ENCODE measurements at regions not wholly inside any gene's neighbourhood (a gene's known extent, or its start where the extent isn't known, plus 50 kb on each side); places are given as distances from the start of the nearest gene placed in this dataset.
"Not testable (repeated sequence)": the region's sequence is repeated elsewhere in the genome, so short reads cannot be mapped to it uniquely, and the experiment has no call there.

DNA sequence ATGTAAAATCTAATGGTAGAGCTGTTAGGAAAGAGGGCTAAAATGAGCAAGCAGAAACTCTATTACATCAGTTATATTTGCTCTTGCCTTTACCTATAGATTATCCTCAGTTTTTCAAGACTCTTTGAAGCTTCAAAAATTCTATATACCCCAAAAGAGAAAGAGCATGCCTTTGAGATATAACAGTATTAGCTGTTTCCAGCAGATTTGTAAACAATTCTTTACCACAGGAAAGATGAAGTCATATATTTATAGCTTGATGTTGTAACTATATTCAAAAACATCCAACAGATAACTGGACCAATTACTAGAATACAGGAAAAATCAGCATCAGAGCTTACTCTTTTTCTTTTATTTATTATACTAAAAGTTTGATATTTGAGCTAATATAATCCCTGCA, 416.2 kb upstream of the TPK1 start:
- DNase-seq, result no peak

- no peak for DNase-seq
Measured at GRCh38 chr7:145224775-145225174, 388.9 kb upstream of the TPK1 start.

- no peak for DNase-seq
Measured at GRCh38 chr7:145219461-145219860, 383.6 kb upstream of the TPK1 start.

DNA sequence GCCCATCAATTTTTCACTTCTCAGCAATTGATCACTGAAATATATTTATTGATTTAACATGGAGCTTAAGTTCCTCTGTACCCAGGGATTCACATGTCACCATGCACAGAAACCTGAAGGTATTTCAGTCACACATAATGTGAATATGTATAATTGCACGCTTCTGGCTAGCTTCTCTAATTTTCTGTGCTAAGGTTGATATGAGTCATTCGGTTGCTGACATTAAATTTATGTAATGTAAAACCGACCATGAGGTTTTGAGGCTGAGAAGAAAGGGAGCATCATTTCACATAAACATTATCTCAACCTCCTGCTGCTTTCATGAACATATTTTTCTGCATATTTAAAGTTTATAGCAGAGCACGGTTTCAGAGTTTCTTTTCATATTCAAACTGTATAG, 381.0 kb upstream of the TPK1 start:
- DNase-seq, result no peak

DNA sequence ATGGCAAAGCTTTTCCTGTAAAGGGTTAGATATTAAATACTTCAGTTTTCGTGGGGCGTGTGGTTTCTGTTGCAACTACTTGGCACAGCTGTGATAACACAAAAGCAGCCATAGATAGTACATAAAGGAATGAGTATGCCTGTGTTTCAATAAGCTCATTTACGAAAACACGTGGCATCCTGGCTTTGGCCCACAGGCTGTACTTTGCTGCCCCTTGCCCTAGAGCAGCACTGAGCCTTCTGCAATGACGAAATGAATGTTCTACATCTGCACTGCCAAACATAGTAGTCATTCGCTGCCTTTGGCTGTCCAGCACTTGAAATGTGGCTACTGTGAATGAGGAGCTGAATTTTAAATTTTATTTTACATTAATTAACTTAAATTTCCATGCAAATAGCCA, 376.2 kb upstream of the TPK1 start:
- DNase-seq, result no peak

DNA sequence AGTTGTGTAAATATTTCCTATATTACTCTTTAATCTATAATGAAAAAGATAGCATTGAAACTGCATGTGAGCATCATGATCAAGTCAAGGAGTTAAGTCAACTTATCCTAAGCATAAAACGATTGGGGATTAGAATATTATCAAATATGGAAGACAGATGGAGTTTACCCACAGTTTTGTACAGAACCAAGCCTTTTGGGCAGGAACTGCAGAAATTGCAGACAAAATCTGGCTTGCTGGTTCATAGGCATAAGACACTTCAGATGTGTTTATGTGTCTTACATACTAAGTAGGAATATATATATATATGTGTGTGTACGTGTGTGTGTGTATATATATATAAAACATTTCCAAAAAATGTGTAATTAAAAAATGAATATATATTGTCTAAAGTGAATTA, 375.4 kb upstream of the TPK1 start:
- no peak for DNase-seq

DNA sequence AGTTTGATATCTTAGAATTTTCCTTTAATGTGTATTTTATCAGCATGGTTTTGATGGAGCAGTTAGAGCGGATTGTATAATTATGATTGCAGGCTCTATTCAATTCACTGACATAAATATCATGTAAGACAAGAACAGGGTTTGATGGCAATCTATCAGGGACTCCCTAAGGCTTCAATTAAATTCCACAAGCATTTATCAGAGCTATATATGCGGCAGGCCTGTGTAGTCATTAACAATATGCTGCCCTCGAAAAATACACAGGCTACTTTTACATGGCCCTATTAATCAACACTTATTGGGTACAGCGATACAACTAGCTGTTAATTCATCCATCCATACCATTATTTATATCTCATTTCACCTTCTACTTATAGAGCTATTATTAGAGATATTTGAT, 358.1 kb upstream of the TPK1 start:
- no peak for DNase-seq

DNA sequence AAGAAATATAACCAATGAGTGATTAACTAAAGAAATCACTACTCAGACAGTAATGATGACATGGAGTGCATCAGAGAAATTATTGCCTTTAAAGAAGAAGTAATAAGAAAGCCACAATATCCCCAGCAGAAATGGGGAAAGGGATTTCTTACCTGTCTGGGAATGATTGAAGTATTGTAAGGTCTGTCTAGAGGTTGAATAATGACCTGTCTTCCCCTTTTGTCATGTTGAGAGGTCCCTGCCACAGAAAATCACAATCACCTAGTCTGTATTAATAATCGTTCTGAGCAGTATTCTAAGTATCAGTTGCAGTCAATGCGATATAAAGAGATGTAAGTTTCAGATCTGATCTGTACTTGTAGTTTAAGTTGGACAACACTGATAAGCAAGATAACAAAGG, 349.1 kb upstream of the TPK1 start:
- no peak for DNase-seq

DNA sequence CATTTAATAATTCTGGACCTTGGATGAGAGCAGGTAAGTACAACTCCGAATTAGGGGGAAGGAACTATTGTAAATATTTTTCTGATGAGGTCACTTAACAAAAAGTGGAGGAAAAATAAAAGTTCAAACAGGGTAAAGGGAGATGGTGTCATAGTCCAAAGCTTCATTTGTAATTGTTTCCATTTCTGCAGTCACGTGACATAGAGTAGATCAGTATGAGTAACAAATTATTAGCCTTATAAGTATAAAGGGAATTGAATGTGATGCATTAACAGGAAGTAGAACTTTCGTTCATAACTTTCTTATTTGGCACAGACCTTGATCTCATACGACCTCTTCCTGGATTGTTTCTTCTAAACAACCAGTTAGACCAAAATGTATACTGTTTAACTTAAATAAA, 347.2 kb upstream of the TPK1 start:
- no peak for DNase-seq

- DNase-seq, result no peak
Measured at GRCh38 chr7:145175366-145175765, 339.5 kb upstream of the TPK1 start.

DNA sequence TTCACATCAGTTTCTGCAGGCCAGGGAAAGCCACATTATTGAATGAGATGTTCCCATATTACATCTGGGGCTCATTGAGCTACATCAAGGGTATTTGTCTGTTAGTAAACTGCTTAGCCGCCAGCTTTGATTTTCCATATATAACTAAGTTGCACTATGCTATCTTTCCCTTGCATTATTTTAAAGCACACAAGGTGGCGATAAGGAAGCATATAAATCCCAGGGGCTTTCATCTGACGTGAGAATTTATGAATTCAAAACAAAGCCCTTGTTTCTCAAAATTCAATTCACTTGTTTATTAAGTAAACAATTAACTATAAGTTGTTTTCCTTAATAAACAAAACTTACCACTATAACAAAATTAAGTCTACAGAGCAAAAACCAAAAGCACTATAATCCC, 334.1 kb upstream of the TPK1 start:
- DNase-seq, result no peak

DNA sequence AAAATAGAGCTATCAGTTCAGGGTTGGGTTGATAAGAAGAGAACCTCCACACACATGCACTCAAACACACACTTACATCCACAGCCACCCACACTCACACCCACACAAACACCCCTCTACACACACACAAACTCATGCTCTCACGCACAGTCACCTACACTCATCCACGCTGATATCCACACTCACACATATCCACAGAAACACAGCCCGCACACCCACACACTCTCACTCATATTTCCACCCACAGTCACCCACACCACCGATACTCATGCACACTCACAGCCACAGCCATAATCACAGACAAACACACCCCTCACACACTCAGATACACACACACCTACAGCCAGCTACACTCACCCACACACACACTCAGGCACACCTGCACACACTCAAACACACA, 333.0 kb upstream of the TPK1 start:
- DNase-seq, result no peak

DNA sequence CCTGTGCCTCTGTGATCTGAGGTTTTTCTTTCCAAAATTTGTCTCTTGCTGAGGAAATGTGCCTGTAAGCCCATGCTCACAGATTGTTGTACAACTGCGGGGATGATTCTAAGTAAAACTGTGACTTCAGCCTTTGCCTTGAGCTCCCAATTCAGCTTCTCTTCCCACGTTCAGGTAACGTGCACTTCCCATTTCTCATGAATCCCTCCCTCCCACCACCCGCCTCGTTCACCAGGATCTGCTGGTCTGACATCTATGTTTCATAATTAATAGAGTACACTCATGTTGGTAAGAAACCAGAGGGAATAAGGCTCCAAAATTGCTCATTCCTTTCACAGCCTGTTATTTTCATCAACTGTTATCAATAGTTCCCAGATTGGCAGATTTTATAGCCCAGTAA, 332.6 kb upstream of the TPK1 start:
- DNase-seq, result no peak

DNA sequence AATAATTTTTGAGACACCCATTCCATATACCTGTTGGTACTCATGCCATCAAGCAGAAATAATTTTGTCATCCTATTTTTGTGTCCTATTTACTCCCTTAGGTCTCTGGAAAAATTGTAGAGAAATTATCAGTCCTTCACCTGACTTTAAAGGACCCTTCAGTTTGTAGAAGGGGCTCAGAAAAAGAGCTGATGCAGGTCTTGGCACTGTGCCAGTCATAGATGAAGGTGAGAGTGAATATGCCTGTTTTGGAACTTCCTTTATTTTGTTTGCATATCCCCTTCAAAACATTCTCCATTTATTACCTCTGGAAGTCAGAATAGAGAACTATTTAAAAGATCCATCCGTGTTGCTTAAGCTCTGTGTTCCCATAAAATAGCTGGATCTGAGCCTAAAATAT, 321.0 kb upstream of the TPK1 start:
- no peak for DNase-seq

GRCh38 chr7:145152589-145152988, 316.7 kb upstream of the TPK1 start:
- no peak for DNase-seq

- no peak for DNase-seq
Measured at GRCh38 chr7:145151676-145152075, 315.8 kb upstream of the TPK1 start.

- DNase-seq, result no peak
Measured at GRCh38 chr7:145147865-145148264, 312.0 kb upstream of the TPK1 start.

DNA sequence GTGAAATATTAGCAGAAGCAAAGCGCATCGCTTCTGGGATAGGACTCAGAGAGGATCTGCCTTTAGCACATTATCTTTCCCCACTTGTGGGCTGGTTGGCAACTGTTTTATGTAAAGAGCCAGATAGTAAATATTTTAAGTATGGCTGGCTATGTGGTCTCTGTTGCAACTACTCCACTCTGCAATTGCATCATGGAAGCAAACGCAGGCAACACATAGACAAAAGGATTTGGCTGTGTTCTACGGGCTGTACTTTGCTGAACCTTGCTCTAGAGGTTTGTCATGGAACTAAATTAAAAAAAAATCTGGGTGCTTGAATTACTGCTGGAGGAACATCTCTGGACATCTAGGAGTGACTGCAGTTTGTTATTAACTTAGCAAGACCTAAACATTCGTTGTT, 307.8 kb upstream of the TPK1 start:
- DNase-seq, result no peak

GRCh38 chr7:145134377-145134776, 298.5 kb upstream of the TPK1 start:
- DNase-seq, result no peak

GRCh38 chr7:145123502-145123901, 287.6 kb upstream of the TPK1 start:
- DNase-seq, result no peak

DNA sequence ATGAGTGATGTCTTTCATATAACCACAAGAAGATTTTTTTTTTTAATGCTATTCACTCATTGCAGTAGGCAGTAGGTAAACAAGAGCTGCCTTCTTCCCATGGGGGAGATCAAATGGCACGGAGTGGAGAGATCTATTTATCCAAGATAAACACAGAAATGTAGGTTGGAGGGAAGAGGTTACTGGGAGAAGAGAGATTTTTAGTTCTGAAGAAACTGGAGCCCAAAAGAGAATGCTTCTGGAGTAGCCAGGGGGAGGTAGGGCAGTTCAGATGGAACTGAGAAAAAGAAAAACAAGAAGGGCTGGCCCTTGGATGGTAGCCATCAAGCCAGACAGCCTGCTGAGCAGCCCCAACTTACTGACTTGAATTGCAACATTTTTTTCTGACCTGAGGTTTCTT, 270.1 kb upstream of the TPK1 start:
- no peak for DNase-seq

DNA sequence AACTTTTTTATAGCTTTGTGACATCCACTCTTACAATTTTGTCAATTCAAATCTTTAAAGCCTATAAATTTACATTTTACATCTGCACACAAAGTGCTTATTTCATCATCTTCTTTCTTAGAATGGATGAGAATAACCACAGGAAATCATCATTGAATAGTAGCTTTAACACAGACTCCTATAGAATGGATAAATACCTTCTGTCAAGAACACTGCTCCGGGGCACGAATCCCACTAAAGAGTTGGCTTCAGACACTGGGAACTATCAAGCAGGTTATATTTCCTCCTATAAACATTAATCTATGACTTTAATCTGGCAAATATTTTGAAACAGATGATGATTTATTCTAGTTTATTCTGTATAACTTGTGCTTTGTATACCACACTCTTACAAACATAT, 269.7 kb upstream of the TPK1 start:
- no peak for DNase-seq

GRCh38 chr7:145104400-145104799, 268.5 kb upstream of the TPK1 start:
- no peak for DNase-seq

GRCh38 chr7:145102199-145102598, 266.3 kb upstream of the TPK1 start:
- DNase-seq, result not testable (repeated sequence)

- DNase-seq, result no peak
Measured at GRCh38 chr7:145092766-145093165, 256.9 kb upstream of the TPK1 start.

DNA sequence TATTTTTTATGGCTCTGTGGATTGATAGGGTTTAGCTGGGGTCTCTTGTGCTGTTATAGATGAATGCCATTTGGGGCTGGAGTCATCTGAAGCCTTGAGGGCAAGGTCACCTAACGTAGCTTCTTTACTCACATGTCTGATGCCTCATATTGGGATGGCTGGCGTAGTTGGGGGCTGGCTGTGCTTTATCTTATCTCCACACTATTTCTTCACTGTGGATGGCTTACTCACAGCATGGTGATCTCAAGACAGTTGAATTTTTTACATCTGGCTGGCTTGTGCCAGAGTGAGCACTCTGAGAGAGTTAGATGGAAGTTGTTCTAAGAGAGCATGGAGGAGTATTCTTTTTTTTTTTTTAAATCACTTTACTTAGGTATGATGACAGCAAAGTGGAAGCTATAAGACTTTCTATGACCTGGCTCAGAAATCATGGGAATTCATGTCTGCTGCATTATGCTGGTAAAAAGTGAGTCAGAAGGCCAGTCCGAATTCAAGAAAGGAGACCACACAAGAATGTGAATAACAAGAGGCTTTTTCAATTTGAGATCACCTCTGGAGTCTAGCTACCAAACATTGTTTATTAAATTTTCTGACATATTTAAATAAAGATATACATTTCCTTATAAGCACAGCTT, 252.4 kb upstream of the TPK1 start:
- DNase-seq, result no peak

All from activated CD4-positive, CD25-positive, alpha-beta regulatory T cell (primary cell).